KMS-11 (cell line): ENCODE measurements at regions not wholly inside any gene's neighbourhood (a gene's known extent, or its start where the extent isn't known, plus 50 kb on each side); places are given as distances from the start of the nearest gene placed in this dataset.

Source experiments
- H2AFZ ChIP-seq: fragments of 200-600 bp; sonication (generic); 2 replicates; pipeline ENCODE4 v1.6.1; 2016; ENCODE audit warnings: antibody characterized with exemption, mixed run types, low read depth
- H3K27ac ChIP-seq: fragments of 200-600 bp; sonication (generic); 2 replicates; pipeline ENCODE4 v1.6.1; 2016; ENCODE audit warnings: mild to moderate bottlenecking, mixed run types
- H3K27me3 ChIP-seq: fragments of 200-600 bp; sonication (generic); 2 replicates; pipeline ENCODE4 v1.6.1; 2017; ENCODE audit warnings: mild to moderate bottlenecking, low read depth, mixed run types, moderate library complexity; ENCODE audit not compliant: insufficient read depth
- H3K36me3 ChIP-seq: fragments of 200-600 bp; sonication (generic); 2 replicates; pipeline ENCODE4 v1.6.1; 2017; ENCODE audit warnings: mild to moderate bottlenecking, mixed run types; ENCODE audit not compliant: insufficient read depth
- H3K4me1 ChIP-seq: fragments of 200-600 bp; sonication (generic); 2 replicates; pipeline ENCODE4 v1.6.1; 2016; ENCODE audit warnings: mild to moderate bottlenecking, low read depth, mixed run types; ENCODE audit not compliant: poor library complexity, severe bottlenecking
- H3K4me2 ChIP-seq: fragments of 200-600 bp; sonication (generic); 2 replicates; pipeline ENCODE4 v1.7.0; 2016; ENCODE audit warnings: mild to moderate bottlenecking, mixed run types
- H3K4me3 ChIP-seq: fragments of 200-600 bp; sonication (generic); IDR thresholded peaks from 2 replicates; pipeline ENCODE4 v1.6.1; 2017; ENCODE audit warnings: low read depth, low read length, mixed read lengths; ENCODE audit not compliant: insufficient read depth
- H3K79me2 ChIP-seq: fragments of 200-600 bp; sonication (generic); 2 replicates; pipeline ENCODE4 v1.6.1; 2016; ENCODE audit warnings: low read depth, mixed run types; ENCODE audit not compliant: insufficient read depth
- H3K9ac ChIP-seq: fragments of 200-600 bp; sonication (generic); 2 replicates; pipeline ENCODE4 v1.6.1; 2016; ENCODE audit warnings: mild to moderate bottlenecking, mixed run types
- H4K20me1 ChIP-seq: fragments of 200-600 bp; sonication (generic); 2 replicates; pipeline ENCODE4 v1.6.1; 2016; ENCODE audit warnings: mild to moderate bottlenecking, mixed run types; ENCODE audit not compliant: insufficient read depth
- TF ChIP-seq, protein P1 (sequence below): fragments of 200-600 bp; sonication (generic); conservative IDR thresholded peaks from 2 replicates; pipeline ENCODE4 v1.6.1; 2017; ENCODE audit warnings: low read depth, mild to moderate bottlenecking, antibody characterized with exemption, low read length, moderate library complexity, mixed read lengths

GRCh38 chr4:63790377-63790776, 618.9 kb downstream of the TECRL start:
- no peaks in the 10 kb centered on the region for H3K27me3 ChIP-seq
- TF ChIP-seq, protein P1, sequence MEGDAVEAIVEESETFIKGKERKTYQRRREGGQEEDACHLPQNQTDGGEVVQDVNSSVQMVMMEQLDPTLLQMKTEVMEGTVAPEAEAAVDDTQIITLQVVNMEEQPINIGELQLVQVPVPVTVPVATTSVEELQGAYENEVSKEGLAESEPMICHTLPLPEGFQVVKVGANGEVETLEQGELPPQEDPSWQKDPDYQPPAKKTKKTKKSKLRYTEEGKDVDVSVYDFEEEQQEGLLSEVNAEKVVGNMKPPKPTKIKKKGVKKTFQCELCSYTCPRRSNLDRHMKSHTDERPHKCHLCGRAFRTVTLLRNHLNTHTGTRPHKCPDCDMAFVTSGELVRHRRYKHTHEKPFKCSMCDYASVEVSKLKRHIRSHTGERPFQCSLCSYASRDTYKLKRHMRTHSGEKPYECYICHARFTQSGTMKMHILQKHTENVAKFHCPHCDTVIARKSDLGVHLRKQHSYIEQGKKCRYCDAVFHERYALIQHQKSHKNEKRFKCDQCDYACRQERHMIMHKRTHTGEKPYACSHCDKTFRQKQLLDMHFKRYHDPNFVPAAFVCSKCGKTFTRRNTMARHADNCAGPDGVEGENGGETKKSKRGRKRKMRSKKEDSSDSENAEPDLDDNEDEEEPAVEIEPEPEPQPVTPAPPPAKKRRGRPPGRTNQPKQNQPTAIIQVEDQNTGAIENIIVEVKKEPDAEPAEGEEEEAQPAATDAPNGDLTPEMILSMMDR: no peak
- H3K79me2 ChIP-seq: no peaks in the 10 kb centered on the region
- no peaks in the 10 kb centered on the region for H3K4me1 ChIP-seq
- no peak overlapping the region for H3K4me3 ChIP-seq
- H3K27ac ChIP-seq: no peak overlapping the region
- no peaks in the 10 kb centered on the region for H3K36me3 ChIP-seq
- no peak overlapping the region for H3K4me2 ChIP-seq
- H4K20me1 ChIP-seq: no peaks in the 10 kb centered on the region
- H3K9ac ChIP-seq: no peak overlapping the region
- H2AFZ ChIP-seq: no peak overlapping the region

DNA sequence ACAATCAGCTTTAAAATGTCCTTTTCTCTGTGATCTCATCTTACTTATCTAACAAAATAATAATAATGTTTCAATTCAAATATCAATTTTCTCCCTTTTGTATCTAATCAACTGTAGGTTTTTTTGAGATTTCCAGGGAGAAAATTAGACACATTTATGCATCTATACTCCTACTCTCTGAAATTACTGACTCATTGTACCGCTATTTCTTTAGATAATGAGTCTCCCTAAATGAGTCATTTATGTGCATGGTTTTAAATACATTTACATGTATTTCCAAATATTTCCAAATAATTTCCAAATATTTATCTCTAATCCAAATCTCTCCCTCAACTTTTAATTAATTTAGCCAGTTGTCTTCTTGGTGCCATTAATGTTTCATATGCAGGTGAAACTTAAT, 621.0 kb downstream of the TECRL start:
- no peaks in the 10 kb centered on the region for H3K79me2 ChIP-seq
- no peak overlapping the region for H3K27ac ChIP-seq
- H3K27me3 ChIP-seq: no peaks in the 10 kb centered on the region
- H2AFZ ChIP-seq: no peak overlapping the region
- H3K4me2 ChIP-seq: no peak overlapping the region
- no peaks in the 10 kb centered on the region for H4K20me1 ChIP-seq
- no peaks in the 10 kb centered on the region for H3K4me1 ChIP-seq
- TF ChIP-seq, protein P1: no peak
- no peak overlapping the region for H3K4me3 ChIP-seq
- H3K36me3 ChIP-seq: no peaks in the 10 kb centered on the region
- no peak overlapping the region for H3K9ac ChIP-seq

- Histone ChIP-seq H3K4me3 (no peak overlapping the region), H3K9ac (no peak overlapping the region), H3K4me1 (no peaks in the 10 kb centered on the region), H3K27me3 (no peaks in the 10 kb centered on the region), H3K4me2 (no peak overlapping the region), H3K36me3 (no peaks in the 10 kb centered on the region), H2AFZ (no peak overlapping the region), H3K79me2 (no peaks in the 10 kb centered on the region), H4K20me1 (no peaks in the 10 kb centered on the region), H3K27ac (no peak overlapping the region)
- TF ChIP-seq, protein P1: no peak
Observed at GRCh38 chr4:63787326-63787725, 621.9 kb downstream of the TECRL start.

DNA sequence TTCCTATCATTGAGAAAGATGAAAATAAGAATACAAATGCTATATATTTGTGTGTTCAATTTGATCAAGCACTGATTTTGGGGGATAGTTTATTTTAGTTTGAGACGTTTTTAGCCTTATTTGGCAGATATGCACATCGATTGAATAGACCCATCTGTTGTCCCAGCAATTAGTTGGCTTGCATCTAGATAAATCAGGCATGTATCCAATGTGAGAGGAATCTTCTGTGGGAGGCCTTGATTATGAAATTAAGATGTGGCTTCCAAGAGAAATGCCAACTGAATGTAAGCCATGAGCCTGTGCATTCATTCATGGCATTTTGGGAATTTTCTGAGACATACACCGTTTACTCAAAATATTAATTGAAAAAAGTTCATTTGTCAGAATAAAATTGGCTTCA, 623.1 kb downstream of the TECRL start:
- Histone ChIP-seq H3K27me3 (no peaks in the 10 kb centered on the region), H3K79me2 (no peaks in the 10 kb centered on the region), H3K4me1 (no peaks in the 10 kb centered on the region), H3K9ac (no peak overlapping the region), H4K20me1 (no peaks in the 10 kb centered on the region), H3K36me3 (no peaks in the 10 kb centered on the region), H3K4me2 (no peak overlapping the region), H2AFZ (no peak overlapping the region), H3K27ac (no peak overlapping the region), H3K4me3 (no peak overlapping the region)
- TF ChIP-seq, protein P1: no peak
